IPS-18a (cell line): ENCODE measurements at regions not wholly inside any gene's neighbourhood (a gene's known extent, or its start where the extent isn't known, plus 50 kb on each side); places are given as distances from the start of the nearest gene placed in this dataset.

Experiments used
- H3K27ac ChIP-seq: one replicate; pipeline ENCODE4 v1.5.1; 2013; ENCODE audit warnings: low read length
- H3K27me3 ChIP-seq: one replicate; pipeline ENCODE4 v1.6.1; 2013; ENCODE audit warnings: mild to moderate bottlenecking, low read length; ENCODE audit not compliant: control insufficient read depth, insufficient read depth
- H3K36me3 ChIP-seq: one replicate; pipeline ENCODE4 v1.6.1; 2013; ENCODE audit warnings: low read depth, low read length; ENCODE audit not compliant: control insufficient read depth
- H3K4me1 ChIP-seq: one replicate; pipeline ENCODE4 v1.6.1; 2013; ENCODE audit warnings: low read depth, low read length; ENCODE audit not compliant: control insufficient read depth
- H3K4me3 ChIP-seq: one replicate; pipeline ENCODE4 v1.5.1; 2013; ENCODE audit warnings: low read length
- H3K9ac ChIP-seq: one replicate; pipeline ENCODE4 v1.6.1; 2013; ENCODE audit warnings: mild to moderate bottlenecking, low read length, moderate library complexity
- H3K9me3 ChIP-seq: one replicate; pipeline ENCODE4 v1.6.1; 2013; ENCODE audit warnings: low read depth, low read length; ENCODE audit not compliant: control insufficient read depth

DNA sequence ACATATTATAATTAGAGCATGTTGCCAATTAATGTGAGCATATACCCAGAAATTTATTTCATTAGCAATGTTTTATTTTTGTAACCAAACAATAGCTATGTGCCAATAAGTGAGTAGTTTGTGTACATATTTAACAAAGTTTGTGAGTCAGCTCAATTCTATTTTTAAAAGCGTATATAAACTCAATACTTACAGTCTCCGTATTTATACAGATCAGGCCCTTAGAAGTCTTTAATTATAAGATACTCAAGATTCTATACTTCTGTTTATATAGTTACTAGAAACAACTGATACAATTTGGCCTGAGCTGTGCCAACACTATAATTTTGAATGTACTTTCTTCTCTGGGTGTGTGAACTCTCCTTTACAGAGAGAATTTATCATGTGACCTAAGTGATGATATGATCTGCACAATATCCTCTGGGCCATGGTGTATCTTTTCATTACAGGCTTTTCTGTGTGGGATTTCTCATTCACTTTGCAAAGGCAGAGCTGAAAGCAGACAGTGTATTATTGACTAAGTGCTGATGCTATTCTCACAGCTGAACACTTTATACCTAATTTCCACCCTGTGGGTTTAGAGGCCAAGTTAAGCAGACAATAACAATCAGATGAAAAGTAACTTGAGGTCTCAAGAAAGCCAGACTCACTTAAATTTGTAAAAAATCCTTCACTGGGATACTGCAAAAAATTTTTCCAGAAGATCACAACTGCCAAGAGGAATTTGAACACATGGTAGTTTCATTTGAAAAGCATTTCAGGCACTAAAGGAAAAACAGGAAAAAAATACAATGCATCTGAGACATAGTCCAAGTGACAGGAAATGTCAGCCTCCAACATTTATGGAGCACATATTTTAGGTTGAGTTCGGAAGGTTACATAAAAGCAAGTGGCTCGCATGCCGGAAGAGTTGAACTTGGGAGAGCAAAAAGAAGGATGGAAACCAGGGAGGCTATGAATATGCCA, 277.9 kb upstream of the SEMA6D start:
- H3K27ac ChIP-seq = no peak overlapping the region
- peaks cover 2% of the 10 kb centered on the region for H3K4me1 ChIP-seq
- no peaks in the 10 kb centered on the region for H3K9me3 ChIP-seq
- no peak overlapping the region for H3K9ac ChIP-seq
- H3K27me3 ChIP-seq = no peaks in the 10 kb centered on the region
- H3K36me3 ChIP-seq = no peaks in the 10 kb centered on the region
- no peak overlapping the region for H3K4me3 ChIP-seq

GRCh38 chr15:47442371-47442770, 274.9 kb upstream of the SEMA6D start:
- Histone ChIP-seq H3K27ac (no peak overlapping the region), H3K27me3 (no peaks in the 10 kb centered on the region), H3K4me1 (peaks cover 2% of the 10 kb centered on the region), H3K9ac (no peak overlapping the region), H3K4me3 (no peak overlapping the region), H3K36me3 (no peaks in the 10 kb centered on the region), H3K9me3 (no peaks in the 10 kb centered on the region)

- Histone ChIP-seq H3K9me3 (no peaks in the 10 kb centered on the region), H3K36me3 (no peaks in the 10 kb centered on the region), H3K4me3 (no peak overlapping the region), H3K4me1 (peaks cover 2% of the 10 kb centered on the region), H3K27ac (no peak overlapping the region), H3K27me3 (no peaks in the 10 kb centered on the region), H3K9ac (no peak overlapping the region)
Measured at GRCh38 chr15:47443839-47444238, 273.5 kb upstream of the SEMA6D start.

GRCh38 chr15:47445723-47446392, 271.4 kb upstream of the SEMA6D start:
- Histone ChIP-seq H3K4me3 (no peak overlapping the region), H3K36me3 (no peaks in the 10 kb centered on the region), H3K9me3 (no peaks in the 10 kb centered on the region)

GRCh38 chr15:47460795-47461573, 256.3 kb upstream of the SEMA6D start:
- Histone ChIP-seq H3K9me3 (no peaks in the 10 kb centered on the region), H3K4me3 (no peak overlapping the region), H3K36me3 (no peaks in the 10 kb centered on the region), H3K4me1 (no peaks in the 10 kb centered on the region), H3K27me3 (no peaks in the 10 kb centered on the region), H3K9ac (no peak overlapping the region), H3K27ac (no peak overlapping the region)

More at GRCh38 chr15:47445723-47446392, 271.4 kb upstream of the SEMA6D start:
- peaks cover 2% of the 10 kb centered on the region for H3K4me1 ChIP-seq
- H3K9ac ChIP-seq = no peak overlapping the region
- H3K27me3 ChIP-seq = no peaks in the 10 kb centered on the region
- H3K27ac ChIP-seq = no peak overlapping the region

- Histone ChIP-seq H3K9me3 (no peaks in the 10 kb centered on the region), H3K27me3 (no peaks in the 10 kb centered on the region), H3K27ac (no peak overlapping the region), H3K36me3 (no peaks in the 10 kb centered on the region), H3K4me1 (no peaks in the 10 kb centered on the region), H3K4me3 (no peak overlapping the region), H3K9ac (no peak overlapping the region)
Measured at GRCh38 chr15:47461652-47462141, 255.6 kb upstream of the SEMA6D start.

- Histone ChIP-seq H3K4me3 (no peak overlapping the region), H3K27me3 (no peaks in the 10 kb centered on the region), H3K9me3 (no peaks in the 10 kb centered on the region), H3K27ac (no peak overlapping the region), H3K4me1 (no peaks in the 10 kb centered on the region), H3K36me3 (no peaks in the 10 kb centered on the region), H3K9ac (no peak overlapping the region)
Measured at GRCh38 chr15:47466357-47466756, 250.9 kb upstream of the SEMA6D start.

- Histone ChIP-seq H3K9ac (no peak overlapping the region), H3K27me3 (no peaks in the 10 kb centered on the region), H3K4me1 (peaks cover 6% of the 10 kb centered on the region), H3K27ac (no peak overlapping the region), H3K9me3 (no peaks in the 10 kb centered on the region), H3K4me3 (no peak overlapping the region), H3K36me3 (no peaks in the 10 kb centered on the region)
Measured at GRCh38 chr15:47470983-47471382, 246.3 kb upstream of the SEMA6D start.

DNA sequence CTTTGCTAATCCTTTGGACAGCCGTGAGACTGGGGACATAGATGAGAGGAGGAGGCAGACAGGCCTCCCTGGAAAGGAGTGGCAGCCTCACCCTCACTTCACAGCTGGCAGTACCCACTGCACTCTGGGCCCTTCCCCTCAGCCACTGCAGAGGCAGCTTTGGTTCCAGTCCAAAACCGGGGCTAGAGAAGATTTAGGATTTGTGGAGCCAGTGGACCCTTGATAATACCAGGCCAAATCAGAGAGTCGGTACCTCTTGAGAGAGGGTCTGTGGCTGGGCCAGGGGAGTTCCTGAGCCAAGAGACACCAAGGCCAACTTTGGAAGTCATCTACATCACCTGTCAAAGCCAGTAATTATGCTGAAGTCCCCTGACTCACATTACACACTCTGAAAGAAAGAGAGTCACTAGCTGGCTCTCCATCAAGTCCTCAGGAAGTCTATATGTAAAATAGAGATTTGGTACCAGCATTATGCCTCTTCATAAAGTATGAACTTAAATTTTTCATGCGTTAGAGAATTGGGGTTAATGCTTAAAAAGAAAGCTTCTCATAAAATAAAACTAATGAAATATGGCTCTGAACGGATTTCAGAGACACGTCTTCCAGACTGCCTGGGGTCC, 244.1 kb upstream of the SEMA6D start:
- H3K9me3 ChIP-seq = no peaks in the 10 kb centered on the region
- H3K36me3 ChIP-seq = no peaks in the 10 kb centered on the region
- H3K27me3 ChIP-seq = no peaks in the 10 kb centered on the region
- H3K9ac ChIP-seq = no peak overlapping the region
- no peak overlapping the region for H3K4me3 ChIP-seq
- peaks cover 6% of the 10 kb centered on the region for H3K4me1 ChIP-seq
- H3K27ac ChIP-seq = no peak overlapping the region

DNA sequence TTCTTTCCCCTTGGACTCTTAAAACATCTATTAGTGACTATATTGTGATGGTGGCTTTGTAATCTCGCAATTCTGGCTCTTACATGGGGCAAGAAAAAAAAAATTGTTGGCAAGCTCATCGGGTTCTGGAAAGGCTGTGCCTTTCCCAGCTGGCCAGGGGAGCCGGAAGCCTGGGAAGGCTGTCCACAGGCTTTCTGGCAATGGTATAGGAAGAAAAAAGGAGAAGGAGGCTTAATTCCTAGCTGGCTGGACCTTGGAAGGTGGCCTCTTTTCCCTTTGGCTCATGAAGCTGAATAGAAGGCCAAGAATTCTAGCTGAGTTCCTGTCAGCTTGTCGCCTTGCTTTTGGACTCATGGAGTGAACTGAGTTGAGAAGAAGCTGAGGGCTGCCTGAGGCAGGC, 243.5 kb upstream of the SEMA6D start:
- no peak overlapping the region for H3K4me3 ChIP-seq
- H3K36me3 ChIP-seq = no peaks in the 10 kb centered on the region
- no peak overlapping the region for H3K27ac ChIP-seq
- no peak overlapping the region for H3K9ac ChIP-seq
- no peaks in the 10 kb centered on the region for H3K9me3 ChIP-seq
- peaks cover 6% of the 10 kb centered on the region for H3K4me1 ChIP-seq
- H3K27me3 ChIP-seq = no peaks in the 10 kb centered on the region

DNA sequence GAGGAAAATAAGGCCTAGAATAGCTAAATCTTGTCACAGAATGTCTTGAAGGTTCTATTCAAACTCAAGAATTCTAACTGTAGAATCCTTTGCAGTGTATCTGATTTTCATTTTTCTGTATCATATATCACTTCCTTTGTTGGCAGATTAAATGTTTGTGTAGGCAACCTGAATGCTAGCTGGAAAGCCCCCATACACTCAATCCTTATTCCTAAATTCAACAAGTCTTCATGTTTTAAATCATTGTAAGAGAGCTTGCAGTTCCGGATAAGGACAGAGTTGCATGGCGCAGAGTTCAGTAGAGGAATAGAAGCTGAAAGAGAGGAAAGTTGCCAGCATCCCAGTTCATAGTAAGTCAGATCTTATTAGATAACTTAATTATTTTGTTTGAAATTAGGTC, 242.0 kb upstream of the SEMA6D start:
- Histone ChIP-seq H3K9me3 (no peaks in the 10 kb centered on the region), H3K4me3 (no peak overlapping the region), H3K27ac (no peak overlapping the region), H3K4me1 (peaks cover 6% of the 10 kb centered on the region), H3K27me3 (no peaks in the 10 kb centered on the region), H3K9ac (no peak overlapping the region), H3K36me3 (no peaks in the 10 kb centered on the region)
